WTC11 (cell line): ENCODE measurements at regions not wholly inside any gene's neighbourhood (a gene's known extent, or its start where the extent isn't known, plus 50 kb on each side); places are given as distances from the start of the nearest gene placed in this dataset.

Source experiments
- ATAC-seq: fragments of 200-7000 bp; cut with Tn5 transposase; 2 replicates; pipeline ENCODE4 v1.10.0; 2021; ENCODE audit warnings: mild to moderate bottlenecking, moderate library complexity
- CTCF ChIA-PET: fragments of 300-600 bp; sonication (Branson Sonifier 250); formaldehyde crosslinking; loops from one replicate; lab custom pipeline; 2021; ENCODE audit warnings: antibody characterized with exemption; lab: Charles Lee
- POLR2A ChIA-PET: fragments of 350-600 bp; sonication (Branson Sonifier 250); formaldehyde crosslinking; loops from one replicate; lab custom pipeline; 2021; ENCODE audit warnings: antibody characterized with exemption; lab: Charles Lee
- DNase-seq: peaks from one replicate; pipeline ENCODE4 v3.0.0; 2021; ENCODE audit warnings: low spot score
- H3K27ac Mint-ChIP-seq: 2 replicates; pipeline ENCODE4 v1.8.0; 2021; ENCODE audit warnings: mixed read lengths
- H3K27me3 Mint-ChIP-seq: 2 replicates; pipeline ENCODE4 v1.8.0; 2021; ENCODE audit warnings: low read depth, mild to moderate bottlenecking, moderate library complexity, mixed read lengths
- H3K36me3 Mint-ChIP-seq: 2 replicates; pipeline ENCODE4 v1.8.0; 2021; ENCODE audit warnings: mixed read lengths
- H3K4me1 Mint-ChIP-seq: 2 replicates; pipeline ENCODE4 v1.8.0; 2022; ENCODE audit warnings: mixed read lengths
- H3K4me3 Mint-ChIP-seq: 2 replicates; pipeline ENCODE4 v1.8.0; 2021; ENCODE audit warnings: mild to moderate bottlenecking, moderate library complexity, mixed read lengths
- H3K9me3 Mint-ChIP-seq: 2 replicates; pipeline ENCODE4 v1.8.0; 2021; ENCODE audit warnings: mixed read lengths
- JUN ChIP-seq: sonication (generic); formaldehyde crosslinking; IDR thresholded peaks from 2 replicates; pipeline ENCODE4 v1.8.0; 2023; ENCODE audit warnings: mild to moderate bottlenecking, missing genetic modification reagents
- NR1H2 ChIP-seq: sonication (generic); formaldehyde crosslinking; IDR thresholded peaks from 2 replicates; pipeline ENCODE4 v1.9.0; 2021; ENCODE audit warnings: mild to moderate bottlenecking, moderate library complexity, missing genetic modification reagents
- OVOL2 ChIP-seq: fragments of 250-450 bp; sonication (Bioruptor Pico); IDR thresholded peaks from 2 replicates; pipeline ENCODE4 v1.9.0; 2021; ENCODE audit warnings: mild to moderate bottlenecking, borderline replicate concordance
- PRRX2 ChIP-seq: fragments of 250-450 bp; sonication (Bioruptor Pico); IDR thresholded peaks from 2 replicates; pipeline ENCODE4 v1.8.0; 2021; ENCODE audit warnings: mild to moderate bottlenecking
- ZNF219 ChIP-seq: sonication (generic); formaldehyde crosslinking; IDR thresholded peaks from 2 replicates; pipeline ENCODE4 v1.8.0; 2023; ENCODE audit warnings: missing genetic modification reagents, mild to moderate bottlenecking, borderline replicate concordance
- ZNF423 ChIP-seq: fragments of 250-450 bp; sonication (Bioruptor Pico); IDR thresholded peaks from 2 replicates; pipeline ENCODE4 v2.1.2; 2022; ENCODE audit warnings: mild to moderate bottlenecking, moderate library complexity
- TF ChIP-seq, protein P1 (sequence below): sonication (generic); formaldehyde crosslinking; IDR thresholded peaks from 2 replicates; pipeline ENCODE4 v1.8.1; 2023; ENCODE audit warnings: mild to moderate bottlenecking, moderate library complexity, missing genetic modification reagents
- TF ChIP-seq, protein P2 (sequence below): sonication (generic); formaldehyde crosslinking; IDR thresholded peaks from 2 replicates; pipeline ENCODE4 v1.8.0; 2022; ENCODE audit warnings: mild to moderate bottlenecking, missing genetic modification reagents
- TF ChIP-seq, protein P3 (sequence below): sonication (generic); formaldehyde crosslinking; IDR thresholded peaks from 2 replicates; pipeline ENCODE4 v1.8.0; 2022; ENCODE audit warnings: mild to moderate bottlenecking, missing genetic modification reagents
- TF ChIP-seq, protein P4 (sequence below): sonication (generic); formaldehyde crosslinking; IDR thresholded peaks from 2 replicates; pipeline ENCODE4 v1.8.1; 2023; ENCODE audit warnings: mild to moderate bottlenecking, missing genetic modification reagents
- TF ChIP-seq, protein P5 (sequence below): sonication (generic); formaldehyde crosslinking; IDR thresholded peaks from 2 replicates; pipeline ENCODE4 v1.8.1; 2022; ENCODE audit warnings: low read depth, missing genetic modification reagents, borderline replicate concordance
- TF ChIP-seq, protein P6 (sequence below): sonication (generic); formaldehyde crosslinking; IDR thresholded peaks from 2 replicates; pipeline ENCODE4 v1.8.0; 2022; ENCODE audit warnings: mild to moderate bottlenecking, missing genetic modification reagents
- TF ChIP-seq, protein P7 (sequence below): sonication (generic); formaldehyde crosslinking; IDR thresholded peaks from 2 replicates; pipeline ENCODE4 v1.8.0; 2023; ENCODE audit warnings: missing genetic modification reagents, mild to moderate bottlenecking, borderline replicate concordance

DNA sequence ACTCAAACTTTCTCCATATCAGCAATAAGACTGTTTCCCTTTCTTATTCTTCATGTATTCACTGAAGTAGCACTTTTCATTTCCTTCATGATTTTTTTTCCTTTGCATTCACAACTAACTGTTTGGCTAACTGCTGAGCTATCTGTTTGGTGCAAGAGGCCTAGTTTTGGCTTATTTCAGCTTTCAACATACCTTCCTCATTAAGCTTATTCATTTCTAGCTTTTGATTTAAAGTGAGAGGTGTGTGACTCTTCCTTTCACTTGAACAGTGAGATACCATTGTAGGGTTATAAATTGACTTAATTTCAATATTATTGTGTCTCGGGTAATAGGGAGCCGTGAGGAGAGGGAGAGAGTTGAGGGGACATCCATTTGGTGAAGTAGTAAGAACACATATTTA is 262.0 kb upstream of the PREP start:
- TF ChIP-seq, protein P1, sequence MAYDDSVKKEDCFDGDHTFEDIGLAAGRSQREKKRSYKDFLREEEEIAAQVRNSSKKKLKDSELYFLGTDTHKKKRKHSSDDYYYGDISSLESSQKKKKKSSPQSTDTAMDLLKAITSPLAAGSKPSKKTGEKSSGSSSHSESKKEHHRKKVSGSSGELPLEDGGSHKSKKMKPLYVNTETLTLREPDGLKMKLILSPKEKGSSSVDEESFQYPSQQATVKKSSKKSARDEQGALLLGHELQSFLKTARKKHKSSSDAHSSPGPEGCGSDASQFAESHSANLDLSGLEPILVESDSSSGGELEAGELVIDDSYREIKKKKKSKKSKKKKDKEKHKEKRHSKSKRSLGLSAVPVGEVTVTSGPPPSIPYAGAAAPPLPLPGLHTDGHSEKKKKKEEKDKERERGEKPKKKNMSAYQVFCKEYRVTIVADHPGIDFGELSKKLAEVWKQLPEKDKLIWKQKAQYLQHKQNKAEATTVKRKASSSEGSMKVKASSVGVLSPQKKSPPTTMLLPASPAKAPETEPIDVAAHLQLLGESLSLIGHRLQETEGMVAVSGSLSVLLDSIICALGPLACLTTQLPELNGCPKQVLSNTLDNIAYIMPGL (CRISPR knock-in tag): no peak
- no peak for TF ChIP-seq JUN (CRISPR knock-in tag)
- TF ChIP-seq, protein P2, sequence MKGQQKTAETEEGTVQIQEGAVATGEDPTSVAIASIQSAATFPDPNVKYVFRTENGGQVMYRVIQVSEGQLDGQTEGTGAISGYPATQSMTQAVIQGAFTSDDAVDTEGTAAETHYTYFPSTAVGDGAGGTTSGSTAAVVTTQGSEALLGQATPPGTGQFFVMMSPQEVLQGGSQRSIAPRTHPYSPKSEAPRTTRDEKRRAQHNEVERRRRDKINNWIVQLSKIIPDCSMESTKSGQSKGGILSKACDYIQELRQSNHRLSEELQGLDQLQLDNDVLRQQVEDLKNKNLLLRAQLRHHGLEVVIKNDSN (CRISPR knock-in tag): no peak
- no peak for TF ChIP-seq ZNF423 (CRISPR knock-in tag)
- no peak for TF ChIP-seq PRRX2
- TF ChIP-seq ZNF219 (CRISPR knock-in tag): no peak
- TF ChIP-seq NR1H2 (CRISPR knock-in tag): no peak
- TF ChIP-seq, all 79 proteins: peak for 0
- H3K27ac Mint-ChIP-seq: no peak overlapping the region
- ChIA-PET POLR2A (no interaction called here), CTCF (no interaction called here)
- H3K4me3 Mint-ChIP-seq: no peak overlapping the region
- no peaks in the 10 kb centered on the region for H3K36me3 Mint-ChIP-seq
- DNase-seq (no peak), ATAC-seq (no peak)
- H3K9me3 Mint-ChIP-seq: peaks cover 31% of the 10 kb centered on the region
- H3K27me3 Mint-ChIP-seq: no peaks in the 10 kb centered on the region
- peaks cover 12% of the 10 kb centered on the region for H3K4me1 Mint-ChIP-seq

DNA sequence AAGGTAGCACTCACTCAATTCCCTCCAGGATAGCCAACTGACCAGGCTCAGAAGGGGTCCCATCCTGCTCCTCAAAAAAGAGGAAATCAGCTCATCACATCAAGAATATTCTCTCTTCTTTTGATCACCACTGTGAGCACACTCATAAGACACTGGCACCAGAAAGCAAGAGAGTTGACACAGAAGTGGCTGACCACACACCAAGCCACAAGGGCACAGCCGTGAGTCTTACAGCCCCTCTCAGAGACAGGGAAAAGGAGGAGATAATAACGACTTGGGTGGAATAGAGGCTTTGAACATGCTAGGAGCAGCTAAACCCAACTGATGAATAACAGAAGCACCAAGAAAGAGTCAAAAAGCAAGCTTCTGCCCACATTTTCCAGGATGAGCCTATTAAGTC is 249.1 kb upstream of the PREP start:
- DNase-seq: no peak
- H3K27me3 Mint-ChIP-seq: no peaks in the 10 kb centered on the region
- no peak overlapping the region for H3K4me3 Mint-ChIP-seq
- H3K36me3 Mint-ChIP-seq: no peaks in the 10 kb centered on the region
- H3K9me3 Mint-ChIP-seq: no peaks in the 10 kb centered on the region
- ChIA-PET POLR2A (no interaction called here), CTCF (no interaction called here)
- ATAC-seq: no peak
- TF ChIP-seq, protein P3, sequence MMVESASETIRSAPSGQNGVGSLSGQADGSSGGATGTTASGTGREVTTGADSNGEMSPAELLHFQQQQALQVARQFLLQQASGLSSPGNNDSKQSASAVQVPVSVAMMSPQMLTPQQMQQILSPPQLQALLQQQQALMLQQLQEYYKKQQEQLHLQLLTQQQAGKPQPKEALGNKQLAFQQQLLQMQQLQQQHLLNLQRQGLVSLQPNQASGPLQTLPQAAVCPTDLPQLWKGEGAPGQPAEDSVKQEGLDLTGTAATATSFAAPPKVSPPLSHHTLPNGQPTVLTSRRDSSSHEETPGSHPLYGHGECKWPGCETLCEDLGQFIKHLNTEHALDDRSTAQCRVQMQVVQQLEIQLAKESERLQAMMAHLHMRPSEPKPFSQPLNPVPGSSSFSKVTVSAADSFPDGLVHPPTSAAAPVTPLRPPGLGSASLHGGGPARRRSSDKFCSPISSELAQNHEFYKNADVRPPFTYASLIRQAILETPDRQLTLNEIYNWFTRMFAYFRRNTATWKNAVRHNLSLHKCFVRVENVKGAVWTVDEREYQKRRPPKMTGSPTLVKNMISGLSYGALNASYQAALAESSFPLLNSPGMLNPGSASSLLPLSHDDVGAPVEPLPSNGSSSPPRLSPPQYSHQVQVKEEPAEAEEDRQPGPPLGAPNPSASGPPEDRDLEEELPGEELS: no peak
- TF ChIP-seq, protein P4, sequence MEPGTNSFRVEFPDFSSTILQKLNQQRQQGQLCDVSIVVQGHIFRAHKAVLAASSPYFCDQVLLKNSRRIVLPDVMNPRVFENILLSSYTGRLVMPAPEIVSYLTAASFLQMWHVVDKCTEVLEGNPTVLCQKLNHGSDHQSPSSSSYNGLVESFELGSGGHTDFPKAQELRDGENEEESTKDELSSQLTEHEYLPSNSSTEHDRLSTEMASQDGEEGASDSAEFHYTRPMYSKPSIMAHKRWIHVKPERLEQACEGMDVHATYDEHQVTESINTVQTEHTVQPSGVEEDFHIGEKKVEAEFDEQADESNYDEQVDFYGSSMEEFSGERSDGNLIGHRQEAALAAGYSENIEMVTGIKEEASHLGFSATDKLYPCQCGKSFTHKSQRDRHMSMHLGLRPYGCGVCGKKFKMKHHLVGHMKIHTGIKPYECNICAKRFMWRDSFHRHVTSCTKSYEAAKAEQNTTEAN (CRISPR knock-in tag): no peak
- TF ChIP-seq, protein P5, sequence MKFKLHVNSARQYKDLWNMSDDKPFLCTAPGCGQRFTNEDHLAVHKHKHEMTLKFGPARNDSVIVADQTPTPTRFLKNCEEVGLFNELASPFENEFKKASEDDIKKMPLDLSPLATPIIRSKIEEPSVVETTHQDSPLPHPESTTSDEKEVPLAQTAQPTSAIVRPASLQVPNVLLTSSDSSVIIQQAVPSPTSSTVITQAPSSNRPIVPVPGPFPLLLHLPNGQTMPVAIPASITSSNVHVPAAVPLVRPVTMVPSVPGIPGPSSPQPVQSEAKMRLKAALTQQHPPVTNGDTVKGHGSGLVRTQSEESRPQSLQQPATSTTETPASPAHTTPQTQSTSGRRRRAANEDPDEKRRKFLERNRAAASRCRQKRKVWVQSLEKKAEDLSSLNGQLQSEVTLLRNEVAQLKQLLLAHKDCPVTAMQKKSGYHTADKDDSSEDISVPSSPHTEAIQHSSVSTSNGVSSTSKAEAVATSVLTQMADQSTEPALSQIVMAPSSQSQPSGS (CRISPR knock-in tag): no peak
- TF ChIP-seq OVOL2 (CRISPR knock-in tag): no peak
- H3K27ac Mint-ChIP-seq: no peak overlapping the region
- peaks cover 11% of the 10 kb centered on the region for H3K4me1 Mint-ChIP-seq

DNA sequence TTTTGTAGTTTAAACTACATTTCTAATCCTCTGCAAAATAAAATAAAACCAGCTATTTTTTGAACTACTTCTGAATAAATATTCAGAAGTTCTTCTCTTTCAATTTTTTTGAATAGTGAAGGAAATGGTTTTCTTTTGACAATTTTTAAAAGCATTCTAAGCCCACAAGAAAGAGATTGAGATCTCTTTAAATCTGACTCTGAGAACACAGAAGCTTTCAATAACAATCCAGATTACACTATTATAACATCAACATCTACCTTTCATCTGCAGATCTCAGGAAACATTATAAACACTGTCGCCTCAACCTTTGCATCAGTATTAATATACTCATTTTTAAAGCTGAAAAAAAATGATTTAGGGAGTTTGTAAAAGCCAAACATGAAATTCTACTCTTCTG is 247.5 kb upstream of the PREP start:
- no peak overlapping the region for H3K27ac Mint-ChIP-seq
- 0 out of 2 replicates have a peak, but pooled peaks cover 4% of the 10 kb centered on the region for H3K9me3 Mint-ChIP-seq
- no peaks in the 10 kb centered on the region for H3K36me3 Mint-ChIP-seq
- no peaks in the 10 kb centered on the region for H3K27me3 Mint-ChIP-seq
- no peak overlapping the region for H3K4me3 Mint-ChIP-seq
- ChIA-PET CTCF (no interaction called here), POLR2A (no interaction called here)
- ATAC-seq (no peak), DNase-seq (no peak)
- peaks cover 11% of the 10 kb centered on the region for H3K4me1 Mint-ChIP-seq
- TF ChIP-seq, protein P6, sequence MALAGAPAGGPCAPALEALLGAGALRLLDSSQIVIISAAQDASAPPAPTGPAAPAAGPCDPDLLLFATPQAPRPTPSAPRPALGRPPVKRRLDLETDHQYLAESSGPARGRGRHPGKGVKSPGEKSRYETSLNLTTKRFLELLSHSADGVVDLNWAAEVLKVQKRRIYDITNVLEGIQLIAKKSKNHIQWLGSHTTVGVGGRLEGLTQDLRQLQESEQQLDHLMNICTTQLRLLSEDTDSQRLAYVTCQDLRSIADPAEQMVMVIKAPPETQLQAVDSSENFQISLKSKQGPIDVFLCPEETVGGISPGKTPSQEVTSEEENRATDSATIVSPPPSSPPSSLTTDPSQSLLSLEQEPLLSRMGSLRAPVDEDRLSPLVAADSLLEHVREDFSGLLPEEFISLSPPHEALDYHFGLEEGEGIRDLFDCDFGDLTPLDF (CRISPR knock-in tag): no peak
- TF ChIP-seq, protein P7, sequence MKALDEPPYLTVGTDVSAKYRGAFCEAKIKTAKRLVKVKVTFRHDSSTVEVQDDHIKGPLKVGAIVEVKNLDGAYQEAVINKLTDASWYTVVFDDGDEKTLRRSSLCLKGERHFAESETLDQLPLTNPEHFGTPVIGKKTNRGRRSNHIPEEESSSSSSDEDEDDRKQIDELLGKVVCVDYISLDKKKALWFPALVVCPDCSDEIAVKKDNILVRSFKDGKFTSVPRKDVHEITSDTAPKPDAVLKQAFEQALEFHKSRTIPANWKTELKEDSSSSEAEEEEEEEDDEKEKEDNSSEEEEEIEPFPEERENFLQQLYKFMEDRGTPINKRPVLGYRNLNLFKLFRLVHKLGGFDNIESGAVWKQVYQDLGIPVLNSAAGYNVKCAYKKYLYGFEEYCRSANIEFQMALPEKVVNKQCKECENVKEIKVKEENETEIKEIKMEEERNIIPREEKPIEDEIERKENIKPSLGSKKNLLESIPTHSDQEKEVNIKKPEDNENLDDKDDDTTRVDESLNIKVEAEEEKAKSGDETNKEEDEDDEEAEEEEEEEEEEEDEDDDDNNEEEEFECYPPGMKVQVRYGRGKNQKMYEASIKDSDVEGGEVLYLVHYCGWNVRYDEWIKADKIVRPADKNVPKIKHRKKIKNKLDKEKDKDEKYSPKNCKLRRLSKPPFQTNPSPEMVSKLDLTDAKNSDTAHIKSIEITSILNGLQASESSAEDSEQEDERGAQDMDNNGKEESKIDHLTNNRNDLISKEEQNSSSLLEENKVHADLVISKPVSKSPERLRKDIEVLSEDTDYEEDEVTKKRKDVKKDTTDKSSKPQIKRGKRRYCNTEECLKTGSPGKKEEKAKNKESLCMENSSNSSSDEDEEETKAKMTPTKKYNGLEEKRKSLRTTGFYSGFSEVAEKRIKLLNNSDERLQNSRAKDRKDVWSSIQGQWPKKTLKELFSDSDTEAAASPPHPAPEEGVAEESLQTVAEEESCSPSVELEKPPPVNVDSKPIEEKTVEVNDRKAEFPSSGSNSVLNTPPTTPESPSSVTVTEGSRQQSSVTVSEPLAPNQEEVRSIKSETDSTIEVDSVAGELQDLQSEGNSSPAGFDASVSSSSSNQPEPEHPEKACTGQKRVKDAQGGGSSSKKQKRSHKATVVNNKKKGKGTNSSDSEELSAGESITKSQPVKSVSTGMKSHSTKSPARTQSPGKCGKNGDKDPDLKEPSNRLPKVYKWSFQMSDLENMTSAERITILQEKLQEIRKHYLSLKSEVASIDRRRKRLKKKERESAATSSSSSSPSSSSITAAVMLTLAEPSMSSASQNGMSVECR (CRISPR knock-in tag): no peak
- TF ChIP-seq, protein P3: no peak
